HEK293 (cell line): ENCODE measurements at regions not wholly inside any gene's neighbourhood (a gene's known extent, or its start where the extent isn't known, plus 50 kb on each side); places are given as distances from the start of the nearest gene placed in this dataset.

Source experiments
- CTCF ChIA-PET: fragments of 350-600 bp; formaldehyde crosslinking; extraction: SDS; loops from one replicate; lab custom pipeline; 2021; ENCODE audit warnings: antibody characterized with exemption; lab: Yijun Ruan, JAX
- POLR2A ChIA-PET: fragments of 300-600 bp; formaldehyde crosslinking; extraction: SDS; loops from one replicate; lab custom pipeline; 2020; ENCODE audit warnings: antibody characterized with exemption, inconsistent platforms; lab: Yijun Ruan, JAX
- H3K27ac ChIP-seq: fragments of 200-500 bp; sonication (Bioruptor generic); 2 replicates; pipeline ENCODE4 v1.5.1; 2014; ENCODE audit warnings: low read depth, low read length, control low read depth, inconsistent platforms; ENCODE audit errors: extremely low read depth
- H3K36me3 ChIP-seq, 2 experiments: fragments of 200-500 bp in 1 of 2; sonication (Bioruptor generic) in 1 of 2; 1 replicate in 1 of 2; 2 replicates in 1 of 2; pipeline ENCODE4 v1.5.1; 2014 to 2017; ENCODE audit warnings: inconsistent platforms in 2 of 2, low read length in 2 of 2; ENCODE audit not compliant: control insufficient read depth in 2 of 2, insufficient read depth in 1 of 2
- H3K4me1 ChIP-seq: fragments of 200-500 bp; sonication (Bioruptor generic); 2 replicates; pipeline ENCODE4 v1.5.1; 2014; ENCODE audit warnings: mild to moderate bottlenecking, low read length, inconsistent platforms; ENCODE audit not compliant: control insufficient read depth, insufficient read depth
- H3K4me3 ChIP-seq: 2 replicates; pipeline ENCODE4 v1.5.1; 2011; ENCODE audit warnings: low read depth, mild to moderate bottlenecking, control low read depth, low read length, moderate library complexity
- H3K9me3 ChIP-seq: fragments of 200-500 bp; sonication (Bioruptor generic); 2 replicates; pipeline ENCODE4 v1.5.1; 2014; ENCODE audit warnings: low read depth, low read length, inconsistent platforms; ENCODE audit not compliant: control insufficient read depth, insufficient read depth
- BCL6B ChIP-seq: fragments of 450-650 bp; formaldehyde crosslinking; IDR thresholded peaks from 2 replicates; pipeline ENCODE4 v1.5.1; 2017; ENCODE audit warnings: missing biosample characterization, missing genetic modification characterization
- HOXA7 ChIP-seq: sonication (generic); formaldehyde crosslinking; IDR thresholded peaks from 2 replicates; pipeline ENCODE4 v1.8.1; 2022; ENCODE audit warnings: missing genetic modification reagents, borderline replicate concordance
- HOXC10 ChIP-seq: sonication (generic); formaldehyde crosslinking; IDR thresholded peaks from 2 replicates; pipeline ENCODE4 v1.8.1; 2023; ENCODE audit warnings: mild to moderate bottlenecking, missing genetic modification reagents
- REPIN1 ChIP-seq: fragments of 450-650 bp; formaldehyde crosslinking; IDR thresholded peaks from 2 replicates; pipeline ENCODE4 v1.5.1; 2017; ENCODE audit warnings: missing biosample characterization, missing genetic modification characterization, low read depth
- REST ChIP-seq: fragments of 450-650 bp; formaldehyde crosslinking; IDR thresholded peaks from 2 replicates; pipeline ENCODE4 v1.5.1; 2016; ENCODE audit warnings: missing biosample characterization, missing genetic modification characterization
- WT1 ChIP-seq: fragments of 450-650 bp; formaldehyde crosslinking; IDR thresholded peaks from 2 replicates; pipeline ENCODE4 v1.5.1; 2016; ENCODE audit warnings: missing biosample characterization, missing genetic modification characterization
- ZBTB1 ChIP-seq: fragments of 450-650 bp; formaldehyde crosslinking; IDR thresholded peaks from 2 replicates; pipeline ENCODE4 v1.5.1; 2016; ENCODE audit warnings: missing biosample characterization, missing genetic modification characterization
- ZBTB49 ChIP-seq: fragments of 450-650 bp; formaldehyde crosslinking; IDR thresholded peaks from 2 replicates; pipeline ENCODE4 v1.5.1; 2016; ENCODE audit warnings: missing biosample characterization, missing genetic modification characterization, low read depth
- ZBTB8A ChIP-seq: fragments of 450-650 bp; formaldehyde crosslinking; IDR thresholded peaks from 2 replicates; pipeline ENCODE4 v1.5.1; 2016; ENCODE audit warnings: missing biosample characterization, missing genetic modification characterization
- ZNF26 ChIP-seq: fragments of 450-650 bp; formaldehyde crosslinking; IDR thresholded peaks from 2 replicates; pipeline ENCODE4 v1.5.1; 2016; ENCODE audit warnings: missing biosample characterization, missing genetic modification characterization
- ZNF37A ChIP-seq: fragments of 450-650 bp; IDR thresholded peaks from 2 replicates; pipeline ENCODE4 v1.5.1; 2018; ENCODE audit warnings: missing biosample characterization, missing genetic modification characterization
- ZNF404 ChIP-seq: fragments of 450-650 bp; formaldehyde crosslinking; IDR thresholded peaks from 2 replicates; pipeline ENCODE4 v1.5.1; 2017; ENCODE audit warnings: missing biosample characterization, missing genetic modification characterization
- ZNF473 ChIP-seq: fragments of 450-650 bp; formaldehyde crosslinking; IDR thresholded peaks from 2 replicates; pipeline ENCODE4 v1.5.1; 2017; ENCODE audit warnings: missing biosample characterization, missing genetic modification characterization
- ZNF518A ChIP-seq: fragments of 450-650 bp; formaldehyde crosslinking; conservative IDR thresholded peaks from 2 replicates; pipeline ENCODE4 v1.5.1; 2016; ENCODE audit warnings: low read depth, missing biosample characterization, missing genetic modification characterization
- ZNF596 ChIP-seq: fragments of 450-650 bp; IDR thresholded peaks from 2 replicates; pipeline ENCODE4 v1.5.0; 2018; ENCODE audit warnings: missing biosample characterization, mild to moderate bottlenecking, missing genetic modification characterization, moderate library complexity
- ZNF610 ChIP-seq: fragments of 450-650 bp; formaldehyde crosslinking; IDR thresholded peaks from 2 replicates; pipeline ENCODE4 v1.5.1; 2016; ENCODE audit warnings: missing biosample characterization, missing genetic modification characterization, borderline replicate concordance
- ZNF707 ChIP-seq: fragments of 450-650 bp; formaldehyde crosslinking; IDR thresholded peaks from 2 replicates; pipeline ENCODE4 v1.5.1; 2016; ENCODE audit warnings: missing biosample characterization, missing genetic modification characterization
- ZNF768 ChIP-seq: fragments of 450-650 bp; formaldehyde crosslinking; IDR thresholded peaks from 2 replicates; pipeline ENCODE4 v1.5.1; 2018; ENCODE audit warnings: missing biosample characterization, mild to moderate bottlenecking, missing genetic modification characterization
- ZSCAN4 ChIP-seq: fragments of 450-650 bp; formaldehyde crosslinking; IDR thresholded peaks from 2 replicates; pipeline ENCODE4 v1.5.1; 2017; ENCODE audit warnings: missing biosample characterization, missing genetic modification characterization

GRCh38 chr2:181231151-181231550 is 226.0 kb upstream of the ITGA4 start:
- CTCF ChIA-PET, result no interaction called here
- Histone ChIP-seq H3K36me3 (no peaks in the 10 kb centered on the region), H3K4me3 (no peak overlapping the region), H3K9me3 (no peaks in the 10 kb centered on the region), H3K4me1 (no peaks in the 10 kb centered on the region), H3K27ac (no peak overlapping the region)
- no peak for TF ChIP-seq ZNF37A (tag by site-specific recombination)
- TF ChIP-seq WT1 (tag by site-specific recombination), result no peak
- no peak for TF ChIP-seq HOXC10 (CRISPR knock-in tag)
- TF ChIP-seq HOXA7 (CRISPR knock-in tag), result no peak
- no peak for TF ChIP-seq ZNF707 (tag by site-specific recombination)
- no peak for TF ChIP-seq ZNF768
- POLR2A ChIA-PET, result no interaction called here

- Histone ChIP-seq H3K27ac (no peak overlapping the region), H3K4me1 (no peaks in the 10 kb centered on the region), H3K4me3 (no peak overlapping the region), H3K9me3 (no peaks in the 10 kb centered on the region), H3K36me3 (no peaks in the 10 kb centered on the region)
- ChIA-PET POLR2A (no interaction called here), CTCF (no interaction called here)
- TF ChIP-seq ZNF473 (no peak), ZNF518A (no peak), ZNF610 (tag by site-specific recombination) (no peak), ZSCAN4 (no peak), ZNF707 (tag by site-specific recombination) (no peak), ZNF26 (tag by site-specific recombination) (no peak), BCL6B (tag by site-specific recombination) (no peak), ZBTB49 (no peak), REPIN1 (tag by site-specific recombination) (no peak), ZBTB1 (tag by site-specific recombination) (no peak), ZBTB8A (tag by site-specific recombination) (no peak), REST (tag by site-specific recombination) (no peak), ZNF596 (tag by site-specific recombination) (no peak), WT1 (tag by site-specific recombination) (no peak), ZNF404 (tag by site-specific recombination) (no peak)
Observed at GRCh38 chr2:181231886-181232621, 225.1 kb upstream of the ITGA4 start.
